HEK293 (cell line): ENCODE measurements at regions not wholly inside any gene's neighbourhood (a gene's known extent, or its start where the extent isn't known, plus 50 kb on each side); places are given as distances from the start of the nearest gene placed in this dataset.

Experiments
- FEZF1 ChIP-seq: fragments of 450-650 bp; formaldehyde crosslinking; IDR thresholded peaks from 2 replicates; pipeline ENCODE4 v1.5.1; 2016; ENCODE audit warnings: missing biosample characterization, missing genetic modification characterization
- GFI1B ChIP-seq: fragments of 450-650 bp; formaldehyde crosslinking; IDR thresholded peaks from 2 replicates; pipeline ENCODE4 v1.5.1; 2016; ENCODE audit warnings: missing biosample characterization, missing genetic modification characterization
- GLI2 ChIP-seq: fragments of 450-650 bp; formaldehyde crosslinking; IDR thresholded peaks from 2 replicates; pipeline ENCODE4; 2017; ENCODE audit warnings: missing biosample characterization, missing genetic modification characterization, low read depth, borderline replicate concordance
- GLIS1 ChIP-seq: fragments of 450-650 bp; formaldehyde crosslinking; IDR thresholded peaks from 2 replicates; pipeline ENCODE4 v1.5.1; 2016; ENCODE audit warnings: missing biosample characterization, missing genetic modification characterization
- KLF10 ChIP-seq: fragments of 450-650 bp; IDR thresholded peaks from 2 replicates; pipeline ENCODE4 v1.5.1; 2018; ENCODE audit warnings: missing biosample characterization, mild to moderate bottlenecking, missing genetic modification characterization
- KLF16 ChIP-seq: fragments of 450-650 bp; formaldehyde crosslinking; IDR thresholded peaks from 2 replicates; pipeline ENCODE4 v1.5.1; 2017; ENCODE audit warnings: missing biosample characterization, missing genetic modification characterization
- MYNN ChIP-seq: fragments of 450-650 bp; formaldehyde crosslinking; IDR thresholded peaks from 2 replicates; pipeline ENCODE4 v1.5.1; 2016; ENCODE audit warnings: missing biosample characterization, missing genetic modification characterization, borderline replicate concordance
- MZF1 ChIP-seq: fragments of 450-650 bp; formaldehyde crosslinking; IDR thresholded peaks from 2 replicates; pipeline ENCODE4 v1.5.1; 2017; ENCODE audit warnings: missing biosample characterization, missing genetic modification characterization, borderline replicate concordance
- SP3 ChIP-seq: fragments of 450-650 bp; formaldehyde crosslinking; IDR thresholded peaks from 2 replicates; pipeline ENCODE4 v1.5.1; 2016; ENCODE audit warnings: missing biosample characterization, missing genetic modification characterization
- YY2 ChIP-seq: fragments of 450-650 bp; formaldehyde crosslinking; IDR thresholded peaks from 2 replicates; pipeline ENCODE4 v1.5.1; 2016; ENCODE audit warnings: missing biosample characterization, missing genetic modification characterization
- ZBTB1 ChIP-seq: fragments of 450-650 bp; formaldehyde crosslinking; IDR thresholded peaks from 2 replicates; pipeline ENCODE4 v1.5.1; 2016; ENCODE audit warnings: missing biosample characterization, missing genetic modification characterization
- ZNF10 ChIP-seq: fragments of 450-650 bp; formaldehyde crosslinking; IDR thresholded peaks from 2 replicates; pipeline ENCODE4 v1.5.1; 2017; ENCODE audit warnings: missing biosample characterization, missing genetic modification characterization
- ZNF16 ChIP-seq: fragments of 450-650 bp; formaldehyde crosslinking; IDR thresholded peaks from 2 replicates; pipeline ENCODE4 v1.5.1; 2016; ENCODE audit warnings: low read depth, missing biosample characterization, missing genetic modification characterization
- ZNF223 ChIP-seq: fragments of 450-650 bp; formaldehyde crosslinking; IDR thresholded peaks from 2 replicates; pipeline ENCODE4 v1.5.1; 2016; ENCODE audit warnings: missing biosample characterization, missing genetic modification characterization
- ZNF23 ChIP-seq: fragments of 450-650 bp; formaldehyde crosslinking; IDR thresholded peaks from 2 replicates; pipeline ENCODE4 v1.5.1; 2016; ENCODE audit warnings: missing biosample characterization, missing genetic modification characterization, borderline replicate concordance
- ZNF324 ChIP-seq: fragments of 450-650 bp; formaldehyde crosslinking; IDR thresholded peaks from 2 replicates; pipeline ENCODE4 v1.5.1; 2016; ENCODE audit warnings: missing biosample characterization, missing genetic modification characterization
- ZNF426 ChIP-seq: fragments of 450-650 bp; formaldehyde crosslinking; IDR thresholded peaks from 2 replicates; pipeline ENCODE4 v1.5.1; 2017; ENCODE audit warnings: missing biosample characterization, missing genetic modification characterization, mild to moderate bottlenecking, inconsistent platforms, moderate library complexity
- ZNF585B ChIP-seq: fragments of 450-650 bp; formaldehyde crosslinking; IDR thresholded peaks from 2 replicates; pipeline ENCODE4 v1.5.1; 2016; ENCODE audit warnings: missing biosample characterization, missing genetic modification characterization
- ZNF596 ChIP-seq: fragments of 450-650 bp; IDR thresholded peaks from 2 replicates; pipeline ENCODE4 v1.5.0; 2018; ENCODE audit warnings: missing biosample characterization, mild to moderate bottlenecking, missing genetic modification characterization, moderate library complexity
- ZNF610 ChIP-seq: fragments of 450-650 bp; formaldehyde crosslinking; IDR thresholded peaks from 2 replicates; pipeline ENCODE4 v1.5.1; 2016; ENCODE audit warnings: missing biosample characterization, missing genetic modification characterization, borderline replicate concordance
- ZNF629 ChIP-seq: fragments of 450-650 bp; formaldehyde crosslinking; IDR thresholded peaks from 2 replicates; pipeline ENCODE4 v1.5.1; 2017; ENCODE audit warnings: missing biosample characterization, missing genetic modification characterization
- ZNF660 ChIP-seq: fragments of 450-650 bp; IDR thresholded peaks from 2 replicates; pipeline ENCODE4 v1.5.1; 2018; ENCODE audit warnings: missing biosample characterization, mild to moderate bottlenecking, missing genetic modification characterization
- ZNF768 ChIP-seq: fragments of 450-650 bp; formaldehyde crosslinking; IDR thresholded peaks from 2 replicates; pipeline ENCODE4 v1.5.1; 2018; ENCODE audit warnings: missing biosample characterization, mild to moderate bottlenecking, missing genetic modification characterization
- ZNF777 ChIP-seq: fragments of 450-650 bp; formaldehyde crosslinking; IDR thresholded peaks from 2 replicates; pipeline ENCODE4 v1.5.1; 2017; ENCODE audit warnings: missing biosample characterization, missing genetic modification characterization, borderline replicate concordance
- ZSCAN16 ChIP-seq: fragments of 450-650 bp; formaldehyde crosslinking; IDR thresholded peaks from 2 replicates; pipeline ENCODE4 v1.5.1; 2016; ENCODE audit warnings: missing biosample characterization, missing genetic modification characterization
- TF ChIP-seq, protein P1 (sequence below): fragments of 450-650 bp; formaldehyde crosslinking; IDR thresholded peaks from 2 replicates; pipeline ENCODE4 v1.5.1; 2016; ENCODE audit warnings: missing biosample characterization, missing genetic modification characterization
- TF ChIP-seq, protein P2 (sequence below): fragments of 450-650 bp; formaldehyde crosslinking; optimal IDR thresholded peaks from 2 replicates; pipeline ENCODE3; 2016; ENCODE audit warnings: missing biosample characterization, mild to moderate bottlenecking, missing genetic modification characterization
- TF ChIP-seq, protein P3 (sequence below): sonication (generic); formaldehyde crosslinking; IDR thresholded peaks from 2 replicates; pipeline ENCODE4 v1.8.1; 2022; ENCODE audit warnings: mild to moderate bottlenecking, moderate library complexity, missing genetic modification reagents
- TF ChIP-seq, protein P4 (sequence below): fragments of 450-650 bp; formaldehyde crosslinking; IDR thresholded peaks from 2 replicates; pipeline ENCODE4 v1.5.1; 2016; ENCODE audit warnings: missing biosample characterization, missing genetic modification characterization
- TF ChIP-seq, protein P5 (sequence below): fragments of 450-650 bp; formaldehyde crosslinking; IDR thresholded peaks from 2 replicates; pipeline ENCODE4 v1.5.1; 2016; ENCODE audit warnings: missing biosample characterization, missing genetic modification characterization

DNA sequence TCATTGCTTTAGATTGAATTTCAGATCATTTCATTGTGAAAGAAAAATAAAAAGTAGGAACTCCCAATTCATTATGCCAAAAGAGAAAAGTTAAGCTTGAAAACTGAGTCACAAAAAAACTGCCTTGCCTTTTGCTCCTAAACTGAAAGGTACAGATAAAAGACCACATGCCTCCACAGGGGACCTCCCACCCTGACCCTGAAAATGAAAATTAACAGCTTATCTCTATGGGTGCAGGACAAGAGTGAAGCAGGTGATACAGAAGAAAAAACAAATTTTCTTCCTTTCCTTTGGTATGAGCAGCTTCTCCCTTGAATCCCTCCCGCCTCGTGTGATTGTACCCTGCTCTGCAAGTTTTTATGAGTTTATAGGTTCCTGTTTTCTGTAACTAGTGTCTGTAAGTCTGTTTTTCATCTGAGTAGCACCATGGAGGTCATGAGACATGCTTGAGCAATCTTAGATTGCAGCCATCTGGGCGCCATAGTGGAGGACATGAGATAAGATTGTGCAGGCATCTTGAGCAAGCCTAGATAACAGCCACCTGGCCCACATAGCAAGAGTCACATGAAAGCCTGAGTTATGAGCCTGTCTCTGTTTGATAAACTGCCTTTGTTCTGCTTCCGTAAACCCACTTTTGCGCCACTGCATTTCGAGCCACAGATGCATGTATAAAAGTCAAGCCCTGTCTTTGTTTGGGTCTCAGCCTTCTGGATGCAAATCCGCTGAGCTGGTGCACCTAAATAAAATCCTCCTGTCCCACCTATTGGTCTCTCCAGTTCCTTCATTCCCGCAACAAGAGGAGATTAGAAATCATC, 56.2 kb upstream of the DYNC1I2 start (continued):
- no peak for TF ChIP-seq FEZF1 (tag by site-specific recombination)
- no peak for TF ChIP-seq ZNF777 (tag by site-specific recombination)
- TF ChIP-seq, protein P1, sequence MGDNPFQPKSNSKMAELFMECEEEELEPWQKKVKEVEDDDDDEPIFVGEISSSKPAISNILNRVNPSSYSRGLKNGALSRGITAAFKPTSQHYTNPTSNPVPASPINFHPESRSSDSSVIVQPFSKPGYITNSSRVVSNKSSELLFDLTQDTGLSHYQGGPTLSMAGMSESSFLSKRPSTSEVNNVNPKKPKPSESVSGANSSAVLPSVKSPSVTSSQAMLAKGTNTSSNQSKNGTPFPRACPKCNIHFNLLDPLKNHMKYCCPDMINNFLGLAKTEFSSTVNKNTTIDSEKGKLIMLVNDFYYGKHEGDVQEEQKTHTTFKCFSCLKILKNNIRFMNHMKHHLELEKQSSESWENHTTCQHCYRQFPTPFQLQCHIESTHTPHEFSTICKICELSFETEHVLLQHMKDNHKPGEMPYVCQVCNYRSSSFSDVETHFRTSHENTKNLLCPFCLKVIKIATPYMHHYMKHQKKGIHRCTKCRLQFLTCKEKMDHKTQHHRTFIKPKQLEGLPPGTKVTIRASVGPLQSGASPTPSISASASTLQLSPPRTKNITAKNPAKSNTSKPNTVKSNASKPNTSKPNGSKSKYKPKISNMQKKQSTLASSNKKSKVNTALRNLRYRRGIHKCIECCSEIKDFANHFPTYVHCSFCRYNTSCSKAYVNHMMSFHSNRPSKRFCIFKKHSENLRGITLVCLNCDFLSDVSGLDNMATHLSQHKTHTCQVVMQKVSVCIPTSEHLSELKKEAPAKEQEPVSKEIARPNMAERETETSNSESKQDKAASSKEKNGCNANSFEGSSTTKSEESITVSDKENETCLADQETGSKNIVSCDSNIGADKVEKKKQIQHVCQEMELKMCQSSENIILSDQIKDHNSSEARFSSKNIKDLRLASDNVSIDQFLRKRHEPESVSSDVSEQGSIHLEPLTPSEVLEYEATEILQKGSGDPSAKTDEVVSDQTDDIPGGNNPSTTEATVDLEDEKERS (tag by site-specific recombination) = peak; percentile 99
- TF ChIP-seq ZNF585B = no peak
- no peak for TF ChIP-seq ZNF768 (tag by site-specific recombination)
- TF ChIP-seq, protein P2, sequence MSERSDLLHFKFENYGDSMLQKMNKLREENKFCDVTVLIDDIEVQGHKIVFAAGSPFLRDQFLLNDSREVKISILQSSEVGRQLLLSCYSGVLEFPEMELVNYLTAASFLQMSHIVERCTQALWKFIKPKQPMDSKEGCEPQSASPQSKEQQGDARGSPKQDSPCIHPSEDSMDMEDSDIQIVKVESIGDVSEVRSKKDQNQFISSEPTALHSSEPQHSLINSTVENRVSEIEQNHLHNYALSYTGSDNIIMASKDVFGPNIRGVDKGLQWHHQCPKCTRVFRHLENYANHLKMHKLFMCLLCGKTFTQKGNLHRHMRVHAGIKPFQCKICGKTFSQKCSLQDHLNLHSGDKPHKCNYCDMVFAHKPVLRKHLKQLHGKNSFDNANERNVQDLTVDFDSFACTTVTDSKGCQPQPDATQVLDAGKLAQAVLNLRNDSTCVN (tag by site-specific recombination) = no peak
- no peak for TF ChIP-seq ZSCAN16
- TF ChIP-seq ZBTB1 (tag by site-specific recombination) = no peak
- TF ChIP-seq ZNF324 = no peak
- TF ChIP-seq GLIS1 = no peak
- TF ChIP-seq, protein P3, sequence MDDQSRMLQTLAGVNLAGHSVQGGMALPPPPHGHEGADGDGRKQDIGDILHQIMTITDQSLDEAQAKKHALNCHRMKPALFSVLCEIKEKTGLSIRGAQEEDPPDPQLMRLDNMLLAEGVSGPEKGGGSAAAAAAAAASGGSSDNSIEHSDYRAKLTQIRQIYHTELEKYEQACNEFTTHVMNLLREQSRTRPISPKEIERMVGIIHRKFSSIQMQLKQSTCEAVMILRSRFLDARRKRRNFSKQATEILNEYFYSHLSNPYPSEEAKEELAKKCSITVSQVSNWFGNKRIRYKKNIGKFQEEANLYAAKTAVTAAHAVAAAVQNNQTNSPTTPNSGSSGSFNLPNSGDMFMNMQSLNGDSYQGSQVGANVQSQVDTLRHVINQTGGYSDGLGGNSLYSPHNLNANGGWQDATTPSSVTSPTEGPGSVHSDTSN = no peak
- no peak for TF ChIP-seq SP3
- no peak for TF ChIP-seq ZNF610 (tag by site-specific recombination)
- TF ChIP-seq ZNF10 (tag by site-specific recombination) = no peak
- no peak for TF ChIP-seq MZF1 (tag by site-specific recombination)
- TF ChIP-seq, protein P4, sequence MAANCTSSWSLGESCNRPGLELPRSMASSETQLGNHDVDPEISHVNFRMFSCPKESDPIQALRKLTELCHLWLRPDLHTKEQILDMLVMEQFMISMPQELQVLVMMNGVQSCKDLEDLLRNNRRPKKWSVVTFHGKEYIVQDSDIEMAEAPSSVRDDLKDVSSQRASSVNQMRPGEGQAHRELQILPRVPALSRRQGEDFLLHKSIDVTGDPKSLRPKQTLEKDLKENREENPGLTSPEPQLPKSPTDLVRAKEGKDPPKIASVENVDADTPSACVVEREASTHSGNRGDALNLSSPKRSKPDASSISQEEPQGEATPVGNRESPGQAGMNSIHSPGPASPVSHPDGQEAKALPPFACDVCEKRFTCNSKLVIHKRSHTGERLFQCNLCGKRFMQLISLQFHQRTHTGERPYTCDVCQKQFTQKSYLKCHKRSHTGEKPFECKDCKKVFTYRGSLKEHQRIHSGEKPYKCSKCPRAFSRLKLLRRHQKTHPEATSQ (tag by site-specific recombination) = no peak
- TF ChIP-seq ZNF660 (tag by site-specific recombination) = no peak
- no peak for TF ChIP-seq ZNF16 (tag by site-specific recombination)
- TF ChIP-seq GLI2 = no peak
- TF ChIP-seq, protein P5, sequence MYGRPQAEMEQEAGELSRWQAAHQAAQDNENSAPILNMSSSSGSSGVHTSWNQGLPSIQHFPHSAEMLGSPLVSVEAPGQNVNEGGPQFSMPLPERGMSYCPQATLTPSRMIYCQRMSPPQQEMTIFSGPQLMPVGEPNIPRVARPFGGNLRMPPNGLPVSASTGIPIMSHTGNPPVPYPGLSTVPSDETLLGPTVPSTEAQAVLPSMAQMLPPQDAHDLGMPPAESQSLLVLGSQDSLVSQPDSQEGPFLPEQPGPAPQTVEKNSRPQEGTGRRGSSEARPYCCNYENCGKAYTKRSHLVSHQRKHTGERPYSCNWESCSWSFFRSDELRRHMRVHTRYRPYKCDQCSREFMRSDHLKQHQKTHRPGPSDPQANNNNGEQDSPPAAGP (tag by site-specific recombination) = no peak
- TF ChIP-seq GFI1B (tag by site-specific recombination) = no peak
- no peak for TF ChIP-seq KLF16 (tag by site-specific recombination)
- TF ChIP-seq ZNF596 (tag by site-specific recombination) = no peak
- no peak for TF ChIP-seq YY2 (tag by site-specific recombination)
- no peak for TF ChIP-seq MYNN (tag by site-specific recombination)
- TF ChIP-seq ZNF629 = no peak
- TF ChIP-seq ZNF223 = no peak
- no peak for TF ChIP-seq ZNF23 (tag by site-specific recombination)
- no peak for TF ChIP-seq KLF10 (tag by site-specific recombination)
- TF ChIP-seq ZNF426 (tag by site-specific recombination) = no peak
